Stimulated activated CD8-positive, alpha-beta memory T cell treated with anti-CD3 and anti-CD28 coated beads, Interleukin-4, amount 100 ng/mL, for 1 hour (primary cell): ENCODE measurements at regions not wholly inside any gene's neighbourhood (a gene's known extent, or its start where the extent isn't known, plus 50 kb on each side); places are given as distances from the start of the nearest gene placed in this dataset.

Source experiments
- DNase-seq, 2 donors: peaks; one replicate each; pipeline ENCODE4 v3.0.0-alpha.2; 2020; ENCODE audit warnings: low read depth in 2 of 2, low spot score in 1 of 2

DNA sequence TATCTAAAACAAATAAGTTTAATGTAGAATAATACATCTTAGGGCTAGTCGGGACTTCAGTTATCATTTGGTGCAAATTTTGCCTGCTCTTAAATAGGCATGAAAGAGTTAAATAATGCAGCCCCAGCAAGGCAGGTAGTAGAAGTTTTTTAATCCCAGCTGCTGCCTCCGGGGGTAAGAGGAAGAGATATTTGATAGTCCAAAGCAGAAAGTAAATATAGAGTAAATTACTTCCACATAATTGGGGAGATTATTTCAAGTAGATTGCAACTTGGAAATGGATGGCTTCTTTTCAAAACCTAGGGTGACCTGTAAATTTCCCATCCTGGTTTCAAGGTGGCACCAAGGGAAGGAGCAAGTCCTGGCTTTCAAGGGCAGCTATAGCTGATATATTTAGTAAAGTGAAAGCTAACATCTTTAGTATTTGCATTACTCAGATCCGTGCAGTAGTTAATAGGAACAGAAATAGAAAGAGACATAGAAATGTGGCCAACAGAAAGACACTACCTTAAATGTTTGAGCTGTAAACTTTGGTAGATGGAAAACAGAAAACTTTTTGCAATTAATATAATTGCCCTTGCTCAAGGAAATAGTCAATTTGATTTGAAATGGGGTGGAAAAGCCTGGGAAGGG lies 109.1 kb downstream of the LMO4 start:
- DNase-seq = no peak

DNA sequence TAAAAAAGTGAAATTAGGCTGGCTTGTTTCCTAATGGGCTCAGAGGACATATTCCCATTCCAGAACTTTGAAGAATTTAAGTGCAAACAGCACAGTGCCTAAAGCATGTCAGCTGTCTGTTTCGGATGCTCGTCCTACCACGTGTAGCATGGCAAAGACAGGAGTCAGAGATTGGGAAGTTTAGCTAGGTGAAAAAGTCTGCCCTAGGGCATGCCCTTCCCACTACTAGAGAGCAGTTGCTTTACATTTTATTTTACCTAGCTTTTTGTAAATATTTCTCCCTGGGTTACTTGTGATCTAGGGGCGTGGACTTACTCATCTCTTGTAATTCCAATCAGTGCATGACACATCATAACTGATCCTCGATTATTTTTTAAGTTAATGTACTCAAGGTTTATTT lies 111.1 kb downstream of the LMO4 start:
- DNase-seq = no peak

DNA sequence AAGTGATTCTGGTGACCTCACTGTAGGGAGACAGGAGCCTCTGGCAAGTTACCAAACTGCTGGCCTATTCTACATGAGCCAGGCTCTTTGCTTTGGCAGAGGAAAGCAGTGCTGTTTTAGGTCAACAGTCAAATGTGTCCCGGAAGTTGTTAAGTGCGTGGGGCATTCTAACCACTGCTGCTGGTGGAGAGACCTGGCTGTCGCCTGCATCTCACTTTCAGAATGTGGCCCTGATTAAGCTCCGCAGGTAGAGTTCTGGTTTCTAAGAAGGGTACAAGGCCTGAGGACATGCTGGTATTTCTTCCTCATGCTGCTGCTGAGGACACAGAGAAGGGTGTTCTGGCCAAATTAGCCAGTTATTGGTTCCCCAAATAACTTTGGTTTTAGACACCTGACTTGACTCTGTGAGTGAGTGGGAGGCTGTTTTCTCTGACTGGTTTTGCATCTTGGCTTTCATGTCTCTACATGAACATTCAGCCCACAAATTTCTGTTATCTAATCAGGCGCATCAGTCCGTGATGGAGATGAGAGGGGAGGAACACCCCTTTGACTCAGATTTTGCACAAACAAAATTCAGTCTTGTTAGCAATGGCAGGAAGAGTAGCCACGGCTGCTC lies 120.8 kb downstream of the LMO4 start:
- no peak for DNase-seq

DNA sequence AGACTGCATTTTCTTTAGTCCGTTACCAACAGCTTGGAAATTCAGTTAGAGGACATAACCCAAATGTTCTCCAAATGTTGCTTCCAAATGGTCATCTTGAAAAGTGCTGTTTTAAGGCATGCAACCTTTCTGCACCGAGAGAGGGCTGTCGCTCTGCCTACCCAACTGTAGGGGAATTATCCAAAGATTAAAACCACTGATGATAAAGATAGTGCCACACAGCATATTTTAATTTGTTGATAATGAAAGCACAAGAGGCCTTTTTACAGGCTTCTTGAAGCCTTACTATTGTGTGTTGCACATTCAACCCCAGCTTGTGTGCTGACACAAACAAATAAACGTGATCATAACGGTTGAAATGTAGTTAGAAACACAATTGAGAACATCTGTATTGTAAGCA lies 121.5 kb downstream of the LMO4 start:
- no peak for DNase-seq

DNA sequence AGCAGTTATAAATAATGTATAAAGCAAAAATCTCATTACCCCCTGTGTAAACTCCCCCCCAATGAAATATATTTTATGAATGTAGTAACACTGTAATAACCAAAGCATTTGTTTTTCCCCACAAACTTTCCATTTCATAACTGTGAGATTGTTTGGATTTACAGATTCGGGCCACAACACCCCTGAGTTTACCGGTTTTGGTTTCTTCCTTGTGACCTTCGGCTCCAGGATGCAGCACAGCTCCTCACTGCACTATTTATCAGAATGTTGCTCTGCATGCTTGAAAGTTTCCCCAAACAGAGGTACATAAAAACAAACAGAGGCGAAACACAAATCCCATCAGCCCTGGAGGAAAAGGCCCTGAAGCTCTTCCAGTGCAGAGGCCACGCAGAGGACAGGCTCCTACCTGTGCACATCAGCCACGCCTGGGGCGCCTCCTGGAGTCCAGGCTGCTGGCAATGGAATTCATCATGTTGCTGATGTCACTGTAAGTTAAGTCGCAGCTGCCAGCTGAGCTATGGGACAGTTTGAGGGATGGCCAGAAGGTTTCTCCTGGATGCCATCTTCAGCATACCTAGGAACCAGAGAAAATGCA lies 122.0 kb downstream of the LMO4 start:
- no peak for DNase-seq

DNA sequence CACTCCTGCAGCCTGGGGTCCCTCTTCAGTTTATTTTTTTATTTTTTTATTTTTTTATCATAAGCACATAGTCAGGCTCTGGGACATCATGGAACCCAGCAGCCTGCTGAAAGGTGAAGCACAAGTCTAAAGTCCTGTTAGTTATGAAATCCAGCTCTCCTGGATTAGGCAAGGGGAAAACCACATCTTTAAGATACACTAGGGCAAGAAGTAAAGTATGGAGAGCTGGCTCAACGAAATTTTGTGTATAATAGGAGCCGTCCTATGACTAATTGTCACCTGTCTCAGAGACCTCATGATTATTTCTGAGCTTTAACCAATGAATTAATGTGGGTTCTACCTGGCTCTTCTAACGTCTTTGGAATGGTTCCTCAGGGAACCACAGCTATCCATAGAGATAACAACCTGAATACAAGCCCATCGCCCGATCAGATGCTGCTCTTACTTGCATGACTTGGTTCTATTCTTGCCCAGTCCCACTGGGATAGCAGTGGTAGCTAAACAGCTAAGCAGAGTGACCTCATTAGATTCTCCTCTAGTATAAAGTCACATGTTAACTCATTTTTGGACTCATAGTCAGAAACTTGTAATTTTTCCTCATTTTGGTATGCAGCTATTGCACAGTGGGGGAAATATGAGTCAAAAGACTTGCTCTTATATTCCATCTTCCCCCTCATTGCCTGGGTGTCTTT lies 122.7 kb downstream of the LMO4 start:
- DNase-seq = no peak

DNA sequence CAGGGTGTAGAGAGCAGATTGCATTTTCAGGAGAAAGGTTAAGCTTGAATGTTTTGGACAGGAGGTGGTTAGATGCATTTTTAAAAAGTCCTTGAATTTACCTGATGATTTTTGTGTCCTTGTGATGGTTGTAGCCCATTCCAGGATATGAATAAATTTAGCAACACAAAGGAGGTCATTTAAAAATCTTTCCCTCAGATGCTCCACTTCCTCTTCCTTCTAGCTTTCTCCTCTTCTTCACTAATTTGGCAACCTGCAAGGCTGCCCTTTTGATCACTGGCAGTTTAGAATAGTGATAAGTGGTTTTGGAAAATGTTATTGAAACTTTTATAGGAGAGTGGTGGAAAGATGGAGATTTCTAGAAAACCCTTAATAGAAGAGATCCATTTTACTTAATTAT lies 124.0 kb downstream of the LMO4 start:
- no peak for DNase-seq

DNA sequence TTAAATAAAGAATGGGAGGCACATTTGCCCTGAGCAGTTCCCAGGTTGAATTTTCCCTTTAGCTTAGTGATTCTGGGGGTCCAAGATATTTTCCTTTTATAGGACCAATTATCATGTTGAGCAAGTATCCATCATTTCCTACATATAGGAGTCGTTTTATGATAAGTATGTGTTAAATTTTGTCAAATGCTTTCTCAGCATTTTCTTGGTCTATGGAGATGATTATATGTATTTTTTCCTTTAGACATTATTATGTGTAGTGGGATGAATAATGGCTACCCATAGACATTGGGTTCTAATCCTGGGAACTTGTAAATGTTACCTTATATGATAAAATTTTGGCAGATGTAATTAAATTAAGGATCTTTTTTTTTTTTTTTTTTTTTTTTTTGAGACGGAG lies 128.7 kb downstream of the LMO4 start:
- no peak for DNase-seq

DNA sequence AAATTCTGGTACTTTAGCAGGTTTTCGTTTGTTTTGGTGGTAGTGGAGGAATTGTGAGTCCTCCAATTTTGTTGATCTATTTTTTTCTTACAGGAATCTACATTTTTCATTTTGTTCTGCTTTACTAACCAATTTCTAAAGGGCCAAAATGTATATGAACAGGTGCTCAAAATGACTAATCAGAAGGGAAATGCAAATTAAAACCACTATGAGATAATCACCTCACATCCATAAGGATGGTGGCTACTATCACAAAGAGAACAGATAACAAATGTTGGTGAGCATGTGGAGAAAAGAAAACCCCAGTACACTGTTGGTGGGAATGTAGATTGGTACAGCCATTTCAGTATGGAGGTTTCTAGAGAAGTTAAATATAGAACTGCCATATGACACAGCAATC lies 134.2 kb downstream of the LMO4 start:
- no peak for DNase-seq

DNA sequence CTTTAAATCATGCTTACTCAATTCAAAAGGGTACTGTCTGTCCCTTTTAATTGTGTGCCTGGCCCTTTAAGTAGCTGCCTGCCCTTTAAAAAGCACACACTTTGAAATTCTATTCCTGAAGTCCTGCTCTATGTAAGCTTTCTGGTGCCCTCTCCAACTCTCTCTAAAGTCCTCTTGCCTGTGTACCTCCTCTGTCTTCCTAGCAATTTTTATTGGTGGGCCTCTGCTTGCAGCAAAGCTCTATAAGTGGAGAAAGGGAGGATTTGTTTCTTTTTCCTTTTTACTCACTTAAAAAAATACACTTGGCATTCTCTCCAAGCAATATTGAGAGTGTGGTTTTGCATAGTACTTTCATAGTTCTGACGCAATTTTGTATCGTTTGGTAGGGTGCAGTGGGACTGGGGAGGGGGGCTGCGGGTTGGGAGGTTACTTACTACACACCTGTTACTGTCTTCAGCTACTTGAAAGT lies 135.4 kb downstream of the LMO4 start:
- no peak for DNase-seq

DNA sequence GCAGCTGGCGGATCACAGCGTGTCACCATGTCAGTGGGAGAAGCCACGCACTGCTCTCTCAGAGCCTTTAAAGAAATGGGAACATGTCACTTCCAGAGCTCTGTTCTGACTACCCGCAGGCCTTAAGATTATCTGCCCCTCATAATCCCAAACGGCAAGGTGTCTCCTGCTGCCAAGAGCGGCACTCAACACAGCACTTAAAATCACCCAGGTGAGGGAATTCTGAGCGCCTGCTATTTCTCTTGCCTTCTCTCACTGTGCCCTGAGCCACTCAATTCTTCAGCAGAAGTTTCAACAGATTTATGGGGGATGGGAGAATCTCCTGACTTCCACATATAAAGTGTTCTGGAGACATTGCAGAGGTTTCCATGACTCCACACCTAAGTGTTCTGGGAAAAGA lies 137.9 kb downstream of the LMO4 start:
- DNase-seq = no peak

DNA sequence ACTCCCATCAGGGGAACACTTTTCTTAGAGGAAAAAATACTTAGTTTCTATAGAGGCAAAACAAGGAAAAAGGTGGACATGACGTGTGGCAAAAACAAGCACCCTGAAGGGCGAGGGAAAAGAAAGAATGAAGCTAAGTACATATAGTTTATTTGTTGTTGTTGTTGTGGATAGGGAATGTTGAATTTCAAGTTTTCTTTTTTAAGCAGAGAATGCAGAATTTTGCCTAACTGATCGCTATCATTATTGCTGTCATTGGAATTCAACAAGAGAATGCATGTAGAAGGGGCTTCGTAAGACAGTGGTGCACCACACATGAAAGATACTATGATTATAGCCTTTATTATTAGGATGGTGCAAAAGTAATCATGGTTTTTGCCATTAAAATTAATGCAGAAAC lies 144.0 kb downstream of the LMO4 start:
- DNase-seq = no peak

DNA sequence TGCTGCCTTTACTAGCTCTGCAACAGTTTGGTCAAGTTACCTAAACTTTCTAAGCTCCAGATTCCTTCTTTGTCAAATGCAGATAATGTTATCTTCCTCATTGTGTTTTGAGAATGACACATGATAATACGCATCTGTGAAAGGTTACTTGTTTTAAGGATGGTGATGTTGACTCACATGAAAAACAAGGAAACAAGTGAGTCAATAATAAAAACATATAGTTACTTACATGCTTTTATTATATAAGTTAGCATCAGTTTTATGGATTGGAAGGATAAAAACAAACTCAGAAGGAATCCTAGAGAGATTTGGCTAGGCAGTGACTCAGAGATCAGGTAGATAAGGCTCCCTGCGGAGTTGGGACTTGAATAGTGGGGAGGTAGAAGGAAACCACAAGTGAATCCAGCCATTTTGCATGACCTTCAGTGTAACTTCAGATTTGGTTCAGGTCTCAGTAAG lies 144.6 kb downstream of the LMO4 start:
- DNase-seq = no peak

DNA sequence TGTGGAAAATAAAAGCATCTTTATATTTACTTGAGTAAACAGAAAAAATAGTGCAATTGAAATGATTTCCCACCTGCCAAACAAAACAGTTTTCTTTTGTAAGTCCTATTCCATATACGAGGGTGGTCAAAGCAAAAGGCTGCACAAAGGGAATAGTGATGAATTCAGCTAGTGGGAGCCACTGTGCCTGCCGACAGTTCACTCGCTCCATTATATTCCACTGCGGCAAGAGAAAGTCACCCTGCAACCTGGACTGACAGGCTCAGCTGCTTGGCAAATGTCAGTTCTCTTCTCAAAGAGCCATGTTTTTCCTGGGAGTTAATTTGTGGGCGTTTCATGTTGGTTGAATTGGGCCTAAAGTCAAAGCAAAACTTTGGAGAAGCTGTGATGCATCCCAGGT lies 145.4 kb downstream of the LMO4 start:
- no peak for DNase-seq

DNA sequence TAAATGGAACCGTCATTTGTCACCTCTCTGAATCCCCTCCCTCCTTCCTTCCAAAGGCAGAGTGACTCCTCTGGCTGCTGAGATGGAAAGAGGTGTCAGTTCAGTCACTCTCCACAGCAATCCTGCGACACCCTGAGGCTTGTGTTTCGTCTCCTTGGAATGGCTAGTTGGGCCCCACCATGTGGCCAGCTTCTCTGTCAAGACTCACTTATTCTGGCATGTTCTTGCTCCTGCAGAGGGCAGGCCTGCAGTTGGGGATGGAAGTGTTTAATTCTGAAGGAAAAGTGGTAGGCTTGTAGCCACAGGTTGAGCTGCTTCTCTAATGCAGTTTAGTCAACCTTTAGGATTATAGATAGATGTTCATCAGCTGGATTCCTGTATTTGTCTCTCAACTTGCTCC lies 149.6 kb downstream of the LMO4 start:
- DNase-seq = no peak

DNA sequence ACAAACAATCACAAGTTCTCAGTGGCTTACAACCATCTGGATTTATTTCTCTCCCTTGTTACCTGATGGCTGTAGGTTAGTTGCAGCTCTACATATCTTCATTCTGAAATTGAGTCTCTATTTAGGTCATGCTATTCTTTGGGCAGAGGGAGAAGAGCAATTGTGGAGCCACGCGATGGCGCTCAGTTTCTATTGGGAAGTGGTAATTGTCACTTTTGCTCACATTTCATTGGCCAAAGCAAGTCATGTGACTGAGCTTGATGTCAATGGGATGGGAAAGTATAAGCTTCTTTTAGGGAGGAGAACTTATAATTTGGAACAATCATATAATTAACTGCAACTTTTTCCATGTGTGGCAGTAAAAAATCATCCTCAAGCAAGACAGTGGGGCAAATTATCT lies 166.5 kb downstream of the LMO4 start:
- no peak for DNase-seq

DNA sequence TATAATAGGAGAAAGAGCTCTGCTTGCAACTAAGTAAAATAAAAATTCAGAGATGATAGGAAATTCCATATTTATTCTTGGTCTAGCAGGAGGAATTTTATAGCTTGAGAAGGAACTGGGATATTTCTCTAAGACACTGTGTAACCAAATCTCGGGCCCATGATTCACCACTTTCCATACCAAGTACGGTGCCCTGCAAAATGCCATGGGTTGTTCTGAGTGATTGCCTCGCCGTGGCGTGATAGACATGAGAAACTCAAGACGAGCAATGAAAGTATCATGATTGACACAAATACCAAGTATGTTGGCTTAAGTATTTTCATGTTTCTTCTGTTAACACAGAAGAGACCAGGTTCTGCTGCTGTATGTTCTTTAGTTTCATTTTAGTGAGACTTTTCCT lies 167.2 kb downstream of the LMO4 start:
- no peak for DNase-seq

DNA sequence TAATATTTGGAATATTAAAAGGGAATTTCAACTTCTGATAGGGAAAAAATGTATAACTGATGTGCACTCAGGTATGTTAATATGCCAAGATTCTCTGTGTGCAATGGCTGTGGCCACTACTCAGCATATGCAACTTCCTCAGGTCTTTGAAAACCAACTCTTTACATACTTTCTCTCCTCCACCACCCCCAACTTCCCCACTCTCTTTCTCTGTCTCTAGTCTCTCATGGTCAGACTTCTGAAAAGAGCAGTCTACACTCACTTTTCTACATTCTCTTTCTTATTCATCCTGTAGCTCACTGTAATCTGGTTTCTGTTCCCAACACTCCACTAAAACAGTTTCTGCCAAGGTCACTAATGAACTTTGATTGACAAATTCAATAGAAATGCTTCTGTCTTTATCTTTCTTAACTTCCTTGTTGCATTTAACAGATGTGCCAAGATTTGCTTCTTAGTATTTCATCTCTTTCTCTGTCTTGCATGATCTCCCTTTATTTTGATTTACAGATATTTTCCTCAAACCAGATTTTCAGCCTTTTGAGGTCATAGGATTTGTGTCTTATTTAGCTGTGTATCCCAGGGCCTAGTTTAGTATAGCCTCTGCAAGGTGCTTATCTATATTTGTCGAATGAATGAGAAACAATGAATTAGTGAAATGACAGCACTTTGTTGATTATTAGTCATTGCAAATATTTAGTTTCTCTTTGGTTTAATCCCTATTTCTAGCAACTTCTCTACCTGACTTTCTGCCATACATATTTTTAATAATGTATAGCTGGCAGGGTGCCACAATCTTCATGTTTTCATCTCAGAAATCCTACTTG lies 168.9 kb downstream of the LMO4 start:
- DNase-seq = no peak

DNA sequence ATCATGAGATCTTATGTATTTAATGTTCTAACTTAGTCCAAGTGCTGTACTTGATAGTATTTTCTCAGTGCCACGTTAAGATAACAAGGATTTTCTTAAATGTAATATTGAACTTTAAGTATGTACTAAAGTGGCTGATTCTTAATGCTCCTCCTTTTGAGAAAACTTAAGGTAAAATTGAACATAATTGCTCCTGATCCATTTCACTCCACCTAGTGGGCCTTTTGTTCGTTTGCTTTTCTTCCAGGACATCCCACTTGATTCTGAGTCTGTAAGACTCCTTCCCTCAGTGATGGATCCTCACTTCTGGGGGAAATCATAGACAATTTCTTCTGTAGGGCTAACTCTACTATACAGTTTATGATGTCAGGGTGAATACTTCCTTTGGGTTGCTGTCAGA lies 173.1 kb downstream of the LMO4 start:
- no peak for DNase-seq

DNA sequence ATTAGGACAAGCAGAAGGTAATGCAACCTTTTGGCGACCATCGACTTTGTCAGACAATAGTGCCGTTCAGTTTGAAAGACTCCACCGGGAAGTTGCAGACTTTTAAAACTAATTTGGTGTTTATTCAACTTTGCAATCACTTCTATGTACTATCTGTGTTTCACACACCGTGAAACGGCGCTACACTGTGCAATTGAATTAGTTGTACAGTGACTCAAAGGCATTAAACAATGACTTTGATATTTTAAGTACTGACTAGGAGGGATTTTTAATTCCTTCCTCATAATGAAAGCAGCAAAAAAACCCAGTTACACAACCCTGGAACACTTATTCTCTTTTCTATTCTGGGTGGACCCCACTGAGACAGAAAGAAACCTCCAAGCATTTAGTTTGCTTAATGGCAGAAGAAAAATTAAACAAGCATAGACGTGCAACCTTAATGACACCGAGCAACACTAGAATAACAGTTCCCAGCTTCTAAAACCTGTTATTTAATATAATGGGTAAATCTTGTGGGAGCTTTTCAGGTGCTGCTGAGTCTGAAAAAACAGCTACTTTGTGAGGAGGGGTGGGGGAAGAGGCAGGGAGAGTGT lies 176.8 kb downstream of the LMO4 start:
- no peak for DNase-seq

DNA sequence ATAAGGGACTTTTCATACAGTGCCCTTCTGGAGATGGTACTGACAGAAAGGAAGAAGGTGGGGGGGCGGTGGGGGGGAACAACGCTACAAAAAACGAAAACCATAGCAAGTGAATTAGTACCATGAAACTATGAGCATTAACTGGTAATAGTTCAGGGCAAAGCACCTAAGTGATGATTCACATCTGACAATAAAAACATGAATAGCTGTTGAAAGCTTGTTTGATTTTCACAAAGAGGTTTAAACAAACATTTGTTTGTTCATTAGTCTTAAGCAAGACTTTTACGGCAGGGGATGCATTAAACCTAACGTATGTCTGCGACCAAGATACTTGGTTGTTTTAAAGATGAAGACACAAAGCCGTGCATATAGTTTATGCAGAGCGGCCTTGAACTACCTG lies 177.5 kb downstream of the LMO4 start:
- DNase-seq = no peak
